NCI-H748 (cell line): ENCODE measurements at regions not wholly inside any gene's neighbourhood (a gene's known extent, or its start where the extent isn't known, plus 50 kb on each side); places are given as distances from the start of the nearest gene placed in this dataset.
"Not testable (repeated sequence)": the region's sequence is repeated elsewhere in the genome, so short reads cannot be mapped to it uniquely, and the experiment has no call there.

ENCODE experiments used
- DNase-seq: peaks from one replicate; lab custom pipeline; 2025; ENCODE audit not compliant: unreplicated experiment; lab: John Stamatoyannopoulos, UW

DNA sequence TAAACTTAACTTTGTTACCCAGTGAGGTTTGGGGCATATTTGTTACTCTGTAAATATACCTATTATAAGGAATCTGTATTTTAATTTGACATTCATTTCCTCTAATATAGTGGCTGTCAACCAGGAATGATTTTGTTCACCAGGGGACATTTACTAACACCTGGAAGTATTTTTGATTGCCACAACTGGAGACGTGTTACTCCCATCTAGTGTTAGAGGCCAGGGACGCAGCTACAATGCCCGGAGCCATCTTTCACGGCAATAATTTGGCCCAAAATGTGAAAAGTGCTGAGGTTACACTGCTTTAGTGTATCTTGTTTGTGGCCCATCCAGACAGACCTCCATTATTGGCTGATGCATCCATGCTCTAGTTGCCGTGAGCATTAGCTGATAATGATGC is 881.3 kb upstream of the ATXN7L3B start:
- DNase-seq: no peak

DNA sequence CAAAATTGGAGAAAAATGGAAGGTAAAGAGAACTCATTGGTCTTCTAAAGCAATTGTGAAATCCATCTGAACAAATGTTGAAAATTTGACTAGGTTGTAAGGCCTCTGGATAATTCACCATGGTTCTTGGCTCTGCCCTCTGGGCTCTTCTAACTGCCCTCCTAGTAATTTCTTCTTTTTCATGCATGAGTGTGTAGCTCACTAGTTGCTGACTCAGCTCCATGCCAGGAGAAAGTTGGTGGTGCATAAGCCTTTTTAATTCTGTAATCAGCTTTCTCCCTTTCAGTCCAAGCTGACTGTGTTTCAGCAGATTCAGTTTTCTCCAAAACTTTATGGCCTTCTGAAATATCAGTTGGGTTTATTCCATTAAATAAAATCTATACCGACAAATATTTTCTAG is 877.8 kb upstream of the ATXN7L3B start:
- DNase-seq: no peak

DNA sequence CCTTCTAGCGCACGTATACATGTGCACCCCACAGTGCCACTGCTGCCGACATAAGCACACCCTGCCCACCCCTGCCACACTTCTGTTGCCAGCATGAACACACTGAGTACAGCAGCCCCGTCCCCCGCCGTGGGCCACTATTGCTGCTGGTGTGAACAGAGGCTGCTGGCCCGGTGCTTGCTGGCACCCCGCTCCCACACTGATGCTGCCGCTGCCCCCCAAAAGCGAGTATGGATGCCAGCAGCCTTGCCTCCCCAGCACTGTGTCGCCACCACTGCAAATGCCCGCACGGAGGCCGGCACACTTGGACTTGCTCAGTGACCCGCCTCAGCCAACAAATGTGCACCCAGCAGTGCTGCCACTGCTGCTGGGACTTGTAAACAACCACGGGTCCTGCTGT is 872.4 kb upstream of the ATXN7L3B start:
- no peak for DNase-seq

DNA sequence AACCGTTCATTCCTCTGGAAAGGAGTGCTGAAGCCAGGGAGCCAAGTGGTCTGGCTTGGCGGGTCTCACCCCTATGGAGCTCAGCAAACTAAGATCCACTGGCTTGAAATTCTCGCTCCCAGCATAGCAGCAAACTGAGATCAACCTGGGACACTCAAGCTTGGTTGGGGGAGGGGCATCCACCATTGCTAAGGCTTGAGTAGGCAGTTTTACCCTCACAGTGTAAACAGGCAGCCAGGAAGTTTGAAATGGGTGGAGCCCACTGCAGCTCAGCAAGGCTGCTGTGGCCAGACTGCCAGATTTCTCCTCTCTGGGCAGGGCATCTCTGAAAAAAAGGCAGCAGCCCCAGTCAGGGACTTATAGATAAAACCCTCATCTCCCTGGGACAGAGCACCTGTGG is 866.1 kb upstream of the ATXN7L3B start:
- DNase-seq: not testable (repeated sequence)

DNA sequence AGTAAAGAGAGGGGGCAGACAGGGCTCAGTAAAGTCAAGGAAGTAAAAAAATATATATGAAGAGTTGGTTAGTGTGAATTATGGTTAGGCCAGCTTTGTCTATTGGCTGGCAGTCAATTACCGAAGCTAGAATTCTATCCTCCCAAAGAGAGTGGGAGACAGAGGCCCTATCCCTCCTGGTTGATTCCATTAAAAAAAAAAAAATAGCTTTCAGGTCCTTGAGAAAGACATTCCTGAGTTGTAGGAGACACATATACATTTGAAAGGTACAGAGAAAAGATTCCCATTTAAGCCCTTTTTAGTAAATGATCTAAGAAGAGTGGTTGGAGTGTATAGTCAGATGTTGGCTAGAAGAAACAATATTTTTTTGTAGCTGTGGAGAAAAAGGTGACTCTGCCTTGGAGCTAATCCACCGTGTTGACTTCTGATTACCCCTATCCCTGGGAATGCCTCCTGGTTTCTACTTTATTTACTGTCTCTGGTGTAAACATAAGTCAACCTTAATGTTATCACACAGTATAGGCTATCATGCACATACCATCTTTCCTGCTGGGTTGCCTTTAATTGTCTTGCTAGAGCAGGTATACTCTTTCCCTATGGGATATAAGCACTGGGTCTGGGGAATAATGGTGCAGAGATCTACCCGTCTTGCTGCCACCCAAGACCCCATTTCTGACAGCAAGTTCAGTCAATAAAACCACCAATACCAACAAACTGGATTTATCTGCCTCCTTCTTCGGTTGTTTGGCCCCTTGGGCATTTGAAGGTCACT is 859.9 kb upstream of the ATXN7L3B start:
- no peak for DNase-seq

DNA sequence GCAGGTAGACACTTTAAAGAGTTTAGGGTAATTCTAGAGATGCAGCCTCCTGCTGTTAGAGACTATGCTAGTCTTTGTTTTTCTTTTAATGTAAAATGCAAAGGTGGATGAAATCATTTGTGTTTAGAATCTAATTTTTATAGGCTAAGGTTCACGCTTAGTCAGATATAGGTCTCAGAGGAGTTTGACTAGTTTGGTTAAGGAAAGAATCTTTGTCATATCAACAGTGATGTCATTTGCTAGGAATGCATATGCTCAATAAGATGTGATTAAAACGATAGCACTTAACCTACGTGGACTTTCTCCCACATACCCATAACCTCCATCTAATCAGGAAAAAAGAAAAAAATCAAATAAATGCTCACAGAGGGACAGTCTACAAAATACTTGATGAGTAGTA is 859.3 kb upstream of the ATXN7L3B start:
- DNase-seq: no peak

DNA sequence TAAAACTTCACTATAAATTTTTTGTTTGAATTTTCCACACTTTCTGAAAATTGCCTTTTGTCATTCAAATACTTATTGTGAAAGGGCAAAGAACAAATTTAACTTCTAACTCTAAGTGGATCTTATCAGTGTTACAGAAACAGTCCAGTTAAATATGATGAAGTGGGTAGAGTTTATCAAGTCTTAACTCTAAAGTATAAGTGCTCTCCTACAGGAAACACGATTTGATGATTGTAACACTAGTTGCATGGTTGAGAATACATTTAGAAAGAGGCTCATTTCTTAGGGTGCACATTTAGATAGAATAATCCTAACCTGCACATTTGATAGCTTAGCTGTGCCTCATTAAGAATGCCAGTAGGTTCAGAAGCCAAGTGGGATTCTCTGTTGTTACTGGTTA is 838.3 kb upstream of the ATXN7L3B start:
- no peak for DNase-seq

DNA sequence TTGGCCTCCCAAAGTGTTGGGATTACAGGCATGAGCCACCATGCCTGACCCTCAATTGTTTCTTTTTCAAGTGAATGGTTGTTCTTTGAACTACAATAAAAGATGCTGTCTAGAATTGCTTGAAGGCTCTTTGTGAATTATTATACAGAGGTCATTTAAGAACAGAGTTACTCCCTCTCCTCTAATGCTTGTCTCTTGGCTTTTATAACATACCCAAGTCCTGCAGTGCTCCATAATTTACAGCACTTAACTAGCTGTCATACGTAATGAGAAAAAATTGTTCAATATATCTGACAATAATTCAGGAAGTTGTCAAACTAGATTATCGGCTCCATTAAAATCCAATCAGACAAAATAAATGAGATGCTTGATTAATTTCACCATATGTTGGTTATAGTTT is 823.0 kb upstream of the ATXN7L3B start:
- DNase-seq: no peak

DNA sequence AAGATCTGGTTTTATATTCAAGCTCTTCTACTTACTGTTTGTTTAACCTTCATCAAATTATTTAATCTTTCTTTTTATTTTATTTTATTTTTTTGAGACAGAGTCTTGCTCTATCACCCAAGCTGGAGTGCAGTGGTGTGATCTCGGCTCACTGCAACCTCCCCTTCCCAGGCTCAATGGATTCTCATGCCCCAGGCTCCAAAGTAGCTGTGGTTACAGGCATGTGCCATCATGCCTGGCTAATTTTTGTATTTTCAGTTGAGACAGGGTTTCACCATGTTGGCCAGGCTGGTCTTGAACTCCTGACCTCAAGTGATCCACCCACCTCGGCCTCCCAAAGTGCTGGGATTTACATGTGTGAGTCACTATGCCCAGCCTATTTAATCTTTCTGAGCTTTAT is 821.5 kb upstream of the ATXN7L3B start:
- DNase-seq: not testable (repeated sequence)

DNA sequence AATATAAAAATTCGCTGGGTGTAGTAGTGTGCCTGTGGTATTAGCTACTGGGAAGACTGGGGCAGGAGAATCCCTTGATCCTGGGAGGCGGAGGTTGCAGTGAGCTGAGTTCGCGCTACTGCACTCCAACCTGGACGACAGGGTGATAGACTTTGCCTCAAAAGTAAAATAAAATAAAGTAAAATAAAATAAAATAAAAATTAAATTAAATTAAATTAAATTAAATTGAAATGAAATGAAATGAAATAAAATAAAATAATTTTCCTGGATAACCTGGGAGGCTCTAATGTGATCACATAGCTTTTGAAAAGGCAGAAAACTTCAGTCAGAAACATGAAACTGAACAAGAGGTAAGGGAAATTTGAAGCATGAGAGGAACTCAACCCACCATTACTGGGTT is 818.4 kb upstream of the ATXN7L3B start:
- no peak for DNase-seq

DNA sequence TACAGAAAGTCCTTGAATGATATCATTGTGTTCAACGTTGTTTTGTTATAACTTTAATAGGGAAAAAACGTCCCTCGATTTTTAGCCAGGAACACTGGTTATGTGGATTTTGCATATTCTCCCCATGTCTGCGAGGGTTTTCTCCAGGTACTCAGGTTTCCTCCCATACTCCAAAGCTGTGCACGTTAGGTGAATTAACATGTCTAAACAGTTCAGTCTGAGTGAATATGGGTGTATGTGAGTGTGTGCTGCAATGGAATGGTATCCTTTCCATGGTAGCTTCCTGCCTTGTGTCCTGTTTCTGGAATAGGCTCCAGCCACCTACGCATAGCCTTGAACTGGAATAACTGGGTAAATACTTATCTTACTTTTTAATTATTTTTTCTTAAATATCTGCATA is 810.8 kb upstream of the ATXN7L3B start:
- no peak for DNase-seq

DNA sequence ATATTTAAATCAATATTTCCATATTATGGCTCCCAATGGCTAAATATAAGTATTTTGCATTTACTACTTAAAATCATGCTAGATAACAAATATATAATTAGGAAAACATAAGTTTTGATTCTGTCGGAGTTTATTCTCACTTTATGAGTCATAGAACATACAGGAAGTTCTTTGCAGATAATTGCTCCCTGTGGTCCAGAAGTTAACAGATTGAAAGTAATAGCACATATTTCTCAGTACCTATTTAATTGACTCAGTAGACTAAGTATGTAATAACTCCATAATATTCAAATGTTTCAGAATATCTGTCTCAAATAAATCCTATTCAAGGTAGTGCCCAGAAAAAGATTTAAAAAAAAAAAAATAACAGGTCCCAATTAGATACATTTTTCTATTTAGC is 806.0 kb upstream of the ATXN7L3B start:
- DNase-seq: no peak

DNA sequence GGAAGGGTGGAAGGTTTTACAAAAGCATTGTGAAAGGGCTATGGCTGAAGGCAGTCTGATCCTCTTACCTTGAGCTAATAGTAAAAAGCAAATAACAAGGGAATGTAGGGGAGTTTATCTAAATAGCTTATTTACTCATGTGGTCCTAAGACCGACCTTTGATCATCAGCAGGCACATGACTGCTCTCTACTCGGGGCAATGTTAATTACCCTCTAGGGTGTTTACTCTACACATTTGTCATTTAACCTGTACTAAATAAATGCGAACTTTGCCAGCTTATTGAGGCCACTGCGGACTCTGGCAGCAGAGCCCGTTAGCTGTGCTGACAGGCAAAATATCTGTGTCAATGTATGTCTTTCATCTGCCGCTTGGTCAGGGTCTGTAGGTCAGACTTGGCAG is 768.3 kb upstream of the ATXN7L3B start:
- DNase-seq: no peak

DNA sequence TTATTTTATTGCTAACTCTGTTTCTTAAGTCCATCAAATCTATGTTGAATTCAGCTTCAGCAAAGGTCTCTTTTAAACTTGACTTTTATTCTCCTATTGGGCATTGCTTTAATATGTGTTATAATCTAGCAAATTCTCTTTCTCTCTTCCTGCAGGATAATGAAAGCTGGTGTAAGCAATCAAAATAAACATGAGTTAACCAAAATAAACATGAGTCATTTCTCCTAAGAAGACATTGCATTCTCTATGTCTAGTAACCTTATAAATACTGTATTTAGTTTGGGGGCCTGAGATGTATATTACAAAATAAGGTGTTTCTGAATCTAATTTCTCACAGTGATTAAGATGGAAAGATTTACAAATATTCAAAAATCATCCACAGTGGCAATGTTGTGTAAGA is 739.1 kb upstream of the ATXN7L3B start:
- DNase-seq: no peak

DNA sequence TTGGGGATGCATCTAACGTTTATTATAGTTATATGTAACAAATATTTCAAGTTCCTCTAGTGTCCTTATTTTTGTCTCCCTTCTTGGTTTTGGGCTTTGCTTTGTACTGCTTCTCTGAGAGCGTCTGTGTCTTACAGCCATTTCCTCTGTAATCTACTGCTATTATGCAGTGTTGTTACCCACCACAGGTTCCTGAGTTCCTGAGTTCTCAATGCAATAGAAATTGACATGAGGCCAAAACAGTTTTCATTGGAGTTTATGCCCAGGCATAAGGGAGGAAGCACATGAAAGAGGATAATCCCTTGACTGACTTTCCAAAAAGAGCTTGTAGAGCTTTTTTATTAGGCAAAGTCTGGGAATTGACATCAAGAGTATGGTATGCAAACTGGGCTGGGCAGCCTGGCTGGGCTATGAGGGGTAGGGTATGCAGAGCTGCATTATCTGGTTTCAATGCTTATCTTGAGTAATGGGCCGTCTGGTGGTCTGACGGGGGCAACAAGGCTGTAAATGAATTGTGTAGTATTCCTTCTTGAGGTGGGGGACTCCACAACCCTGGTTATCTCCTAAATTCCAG is 722.5 kb upstream of the ATXN7L3B start:
- no peak for DNase-seq

DNA sequence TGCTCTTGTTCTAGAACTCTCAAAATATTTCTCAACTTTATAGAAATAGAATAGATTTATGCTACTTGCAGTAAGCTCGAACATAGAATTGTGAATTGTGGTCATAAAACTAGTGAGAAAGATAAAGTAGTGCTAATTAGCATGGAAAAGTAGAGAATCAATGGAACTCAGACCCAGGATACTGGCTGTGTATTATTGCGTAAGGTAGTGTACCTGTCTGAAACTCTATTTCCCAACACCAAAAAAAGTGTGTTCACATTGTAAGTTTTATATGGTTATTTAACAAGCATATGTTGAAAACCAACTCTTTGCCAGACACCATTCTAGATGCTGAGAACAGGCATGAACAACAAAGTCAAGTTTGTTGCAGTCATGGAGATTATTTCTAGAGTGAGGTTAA is 720.5 kb upstream of the ATXN7L3B start:
- no peak for DNase-seq

DNA sequence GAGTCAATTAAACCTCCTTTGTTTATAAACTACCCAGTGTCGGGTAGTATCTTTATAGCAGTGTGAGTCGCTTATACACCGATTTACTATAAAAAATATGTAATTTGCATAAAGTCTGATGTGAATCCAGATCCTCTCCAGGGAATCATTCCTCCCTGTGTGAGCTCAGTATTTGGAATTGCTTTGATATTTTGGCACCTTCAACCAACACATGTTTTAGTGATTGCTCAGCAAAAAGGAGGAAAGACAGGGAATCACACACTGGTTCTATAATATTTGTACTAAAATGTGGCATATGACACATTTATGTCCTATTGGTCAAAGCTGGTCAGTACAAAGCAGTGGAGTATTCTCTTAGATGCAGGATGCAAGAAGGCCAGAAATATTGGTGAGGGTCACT is 703.9 kb upstream of the ATXN7L3B start:
- DNase-seq: no peak

DNA sequence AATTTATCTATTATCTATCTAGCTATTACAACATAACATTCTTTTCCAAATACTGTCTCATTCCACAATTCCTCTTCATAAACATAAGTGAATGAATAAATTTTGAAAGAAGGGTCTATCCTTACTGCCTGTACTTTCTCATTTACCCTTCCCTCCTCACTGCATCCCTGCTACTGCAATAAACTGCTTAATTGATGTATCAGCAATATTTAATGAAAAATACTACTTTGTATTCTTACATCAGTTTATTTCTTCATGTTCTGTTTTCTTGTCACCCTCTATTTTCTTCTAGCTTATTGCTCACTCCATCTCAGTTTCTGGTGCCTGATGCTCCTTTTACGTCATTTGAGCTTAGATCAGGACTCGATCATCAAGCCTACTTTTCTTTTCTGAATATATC is 695.7 kb upstream of the ATXN7L3B start:
- no peak for DNase-seq

DNA sequence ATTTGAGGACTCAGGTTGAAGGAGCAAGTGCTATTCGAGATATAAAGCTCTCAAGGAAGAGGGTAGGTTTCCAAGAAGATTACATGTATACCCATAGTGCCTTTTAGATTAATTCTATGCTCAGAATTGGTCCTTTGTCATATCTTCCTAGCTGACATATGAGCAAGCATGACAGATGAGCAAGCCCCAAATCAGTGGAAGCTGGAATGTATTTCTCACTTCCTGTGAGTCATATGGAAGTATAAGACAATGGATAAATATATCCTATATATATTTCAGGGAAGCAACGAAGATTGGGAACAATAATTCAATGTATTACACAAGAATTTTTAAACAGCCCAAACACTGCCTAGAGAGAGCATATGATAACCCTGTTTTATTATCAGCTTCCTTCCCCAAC is 674.1 kb upstream of the ATXN7L3B start:
- no peak for DNase-seq

DNA sequence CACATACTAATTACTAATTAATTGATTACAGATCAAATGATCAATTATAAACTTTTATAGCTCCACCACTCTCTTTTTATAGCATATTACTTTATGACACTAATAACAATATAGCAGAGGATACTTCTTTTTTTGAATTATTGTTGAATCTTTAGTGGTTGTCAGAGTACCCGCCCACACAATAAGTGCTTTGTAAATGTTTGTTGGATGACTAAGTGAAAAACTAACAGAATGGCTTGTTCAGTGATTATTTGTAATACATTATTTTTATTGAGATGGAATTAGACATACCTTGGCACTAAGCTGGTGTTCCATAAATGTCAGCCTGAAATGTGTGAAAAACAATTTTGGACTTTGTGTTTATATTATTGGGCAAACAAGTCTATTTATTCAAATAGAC is 670.5 kb upstream of the ATXN7L3B start:
- no peak for DNase-seq

DNA sequence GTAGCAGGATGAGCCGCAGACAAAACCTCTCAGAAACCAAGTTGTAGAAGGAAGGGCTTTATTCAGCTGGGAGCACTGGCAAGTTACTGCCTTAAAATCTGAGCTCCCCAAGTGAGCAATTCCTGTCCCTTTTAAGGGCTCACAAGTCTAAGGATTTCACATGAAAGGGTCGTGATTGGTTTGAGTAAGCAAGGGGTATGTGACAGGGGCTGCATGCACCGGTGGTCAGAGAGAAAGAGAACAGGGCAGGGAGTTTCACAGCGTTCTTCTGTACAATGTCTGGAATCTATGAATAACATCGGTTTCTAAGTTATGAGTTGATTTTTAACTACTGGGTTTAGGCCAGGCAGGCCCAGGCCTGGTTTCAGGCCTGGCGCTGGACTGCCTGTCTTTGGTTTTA is 660.3 kb upstream of the ATXN7L3B start:
- DNase-seq: not testable (repeated sequence)

DNA sequence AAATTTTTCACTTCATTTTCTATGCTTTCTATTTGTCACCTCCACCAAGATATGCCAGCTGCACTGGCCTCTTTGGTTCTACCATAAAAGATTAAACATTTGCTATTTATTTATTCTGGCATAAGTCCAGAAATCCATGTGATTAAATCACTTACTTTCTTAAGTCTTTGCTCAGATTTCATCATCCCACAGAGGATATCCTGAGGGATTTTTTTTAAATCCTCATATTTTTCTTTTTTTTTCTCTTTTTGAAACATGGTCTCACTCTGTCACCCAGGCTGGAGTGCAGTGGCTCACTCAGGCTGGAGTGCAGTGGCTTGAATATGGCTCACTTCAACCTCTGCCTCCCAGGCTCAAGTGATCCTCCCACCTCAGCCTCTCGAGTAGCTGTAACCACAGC is 645.4 kb upstream of the ATXN7L3B start:
- no peak for DNase-seq

DNA sequence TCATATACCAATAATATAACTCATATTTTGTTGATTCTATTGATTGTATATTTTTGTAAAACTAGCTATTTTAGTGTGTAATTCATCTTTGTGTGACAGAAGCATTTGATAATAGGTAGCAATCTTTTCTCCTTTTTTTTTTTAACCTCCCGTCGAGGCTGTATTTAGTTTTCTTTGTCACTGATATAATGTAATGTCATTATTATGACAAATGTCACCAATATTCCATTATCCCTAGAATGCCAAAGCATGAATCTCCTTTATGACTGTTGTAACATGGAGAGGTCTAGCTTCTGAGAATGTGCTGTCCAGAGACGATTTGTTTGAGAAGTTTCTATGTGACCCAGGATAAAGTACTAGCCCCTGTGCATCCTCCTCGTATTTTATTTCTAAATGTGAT is 639.0 kb upstream of the ATXN7L3B start:
- no peak for DNase-seq
